Astrocyte of the cerebellum (primary cell): ENCODE measurements at regions not wholly inside any gene's neighbourhood (a gene's known extent, or its start where the extent isn't known, plus 50 kb on each side); places are given as distances from the start of the nearest gene placed in this dataset.

Experiments
- DNase-seq: peaks from one replicate; pipeline ENCODE4 v3.0.0-alpha.2; 2011; ENCODE audit warnings: low read depth
- H3K4me3 ChIP-seq: 2 replicates; pipeline ENCODE4 v1.5.1; 2011; ENCODE audit warnings: mild to moderate bottlenecking, low read depth, low read length, moderate library complexity
- in situ Hi-C: cut with HindIII; loops from 2 replicates; pipeline ENCODE4 v1.10.0; 2017; ENCODE audit warnings: low sequenced_read_pairs
- TF ChIP-seq, protein P1 (sequence below): IDR thresholded peaks from 2 replicates; pipeline ENCODE4 v1.5.1; 2012; ENCODE audit warnings: low read length, low read depth, moderate library complexity, mild to moderate bottlenecking; ENCODE audit errors: missing control alignments

DNA sequence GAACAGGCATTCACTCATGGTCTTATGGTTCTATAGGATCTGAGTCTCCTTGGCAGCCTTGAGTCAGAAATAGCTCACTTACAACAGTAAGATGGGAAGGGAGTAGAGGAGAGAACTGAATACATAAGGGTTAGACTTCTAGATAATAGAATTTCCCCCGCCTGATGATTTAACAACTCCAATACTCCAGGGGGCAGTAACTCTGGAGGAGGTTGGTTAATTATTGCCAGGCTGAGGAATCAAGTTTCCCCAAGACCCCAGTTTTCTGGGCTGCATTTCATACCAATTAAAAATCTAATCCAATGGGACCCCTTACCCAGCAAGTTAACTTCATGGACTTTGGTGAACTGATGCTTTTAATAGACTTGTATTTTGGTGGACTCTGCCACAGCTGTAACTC, 94.2 kb upstream of the MOCS1 start:
- TF ChIP-seq, protein P1, sequence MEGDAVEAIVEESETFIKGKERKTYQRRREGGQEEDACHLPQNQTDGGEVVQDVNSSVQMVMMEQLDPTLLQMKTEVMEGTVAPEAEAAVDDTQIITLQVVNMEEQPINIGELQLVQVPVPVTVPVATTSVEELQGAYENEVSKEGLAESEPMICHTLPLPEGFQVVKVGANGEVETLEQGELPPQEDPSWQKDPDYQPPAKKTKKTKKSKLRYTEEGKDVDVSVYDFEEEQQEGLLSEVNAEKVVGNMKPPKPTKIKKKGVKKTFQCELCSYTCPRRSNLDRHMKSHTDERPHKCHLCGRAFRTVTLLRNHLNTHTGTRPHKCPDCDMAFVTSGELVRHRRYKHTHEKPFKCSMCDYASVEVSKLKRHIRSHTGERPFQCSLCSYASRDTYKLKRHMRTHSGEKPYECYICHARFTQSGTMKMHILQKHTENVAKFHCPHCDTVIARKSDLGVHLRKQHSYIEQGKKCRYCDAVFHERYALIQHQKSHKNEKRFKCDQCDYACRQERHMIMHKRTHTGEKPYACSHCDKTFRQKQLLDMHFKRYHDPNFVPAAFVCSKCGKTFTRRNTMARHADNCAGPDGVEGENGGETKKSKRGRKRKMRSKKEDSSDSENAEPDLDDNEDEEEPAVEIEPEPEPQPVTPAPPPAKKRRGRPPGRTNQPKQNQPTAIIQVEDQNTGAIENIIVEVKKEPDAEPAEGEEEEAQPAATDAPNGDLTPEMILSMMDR = no peak
- no peak for DNase-seq
- no peak overlapping the region for H3K4me3 ChIP-seq
- in situ Hi-C loops = no loop called here

DNA sequence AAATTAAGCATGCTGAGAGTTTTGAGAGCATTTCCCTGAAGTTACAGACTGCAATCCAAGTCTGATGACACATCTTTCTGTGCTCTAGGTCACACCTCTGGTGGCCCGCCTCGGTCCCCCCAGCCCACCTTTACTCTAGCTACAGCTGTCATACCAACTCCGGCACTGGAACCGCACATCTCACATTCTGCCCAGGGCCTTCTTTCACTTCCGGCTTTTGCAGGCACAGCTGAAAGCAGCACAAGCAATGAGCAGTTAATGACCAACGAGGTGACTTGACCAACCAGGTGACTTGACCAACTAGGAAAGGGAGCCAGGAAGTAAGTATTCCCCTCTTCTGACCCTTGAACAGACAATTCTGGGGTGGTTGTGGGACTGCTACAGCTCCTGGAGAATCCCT, 88.6 kb upstream of the MOCS1 start:
- DNase-seq = no peak
- no peak overlapping the region for H3K4me3 ChIP-seq
- in situ Hi-C loops = no loop called here
- TF ChIP-seq, protein P1 = no peak

DNA sequence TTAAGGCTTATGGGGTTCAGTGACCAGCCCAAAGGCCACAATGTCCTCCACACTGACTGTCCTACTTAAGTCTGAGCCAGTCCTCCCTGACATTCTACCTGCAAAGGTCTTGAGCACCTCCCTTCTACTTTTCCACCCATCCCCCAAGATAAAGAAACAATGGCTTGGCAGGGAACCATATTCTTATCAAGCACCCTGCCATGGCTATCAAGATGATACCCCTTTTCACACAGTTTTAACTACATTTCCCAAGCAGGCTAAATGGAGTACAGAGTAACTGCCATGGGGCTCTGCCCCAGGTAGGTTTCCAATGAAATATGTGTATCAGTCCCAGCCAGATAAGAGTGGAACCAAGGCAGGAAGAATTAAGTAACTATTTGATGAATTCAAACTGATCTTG, 85.9 kb upstream of the MOCS1 start:
- no peak overlapping the region for H3K4me3 ChIP-seq
- in situ Hi-C loops = no loop called here
- TF ChIP-seq, protein P1 = no peak
- no peak for DNase-seq

DNA sequence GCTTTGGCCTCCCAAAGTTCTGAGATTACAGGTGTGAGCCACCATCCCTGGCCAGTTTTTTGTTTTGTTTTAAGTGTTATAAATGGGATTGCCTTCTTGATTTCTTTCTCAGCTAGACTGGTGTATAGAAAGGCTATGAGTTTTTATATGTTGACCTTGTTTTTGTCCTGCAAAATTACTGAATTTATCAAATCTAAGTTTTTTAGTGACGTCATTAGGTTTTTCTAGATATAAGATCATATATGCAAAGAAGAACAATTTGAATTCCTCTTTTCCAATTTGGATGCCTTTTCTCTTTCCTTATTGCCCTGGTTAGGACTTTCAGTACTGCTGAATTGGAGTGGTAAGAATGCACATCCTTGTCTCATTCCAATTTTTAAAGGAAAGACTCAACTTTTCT, 81.3 kb upstream of the MOCS1 start:
- DNase-seq = no peak
- in situ Hi-C loops = no loop called here
- TF ChIP-seq, protein P1 = no peak
- H3K4me3 ChIP-seq = no peak overlapping the region

DNA sequence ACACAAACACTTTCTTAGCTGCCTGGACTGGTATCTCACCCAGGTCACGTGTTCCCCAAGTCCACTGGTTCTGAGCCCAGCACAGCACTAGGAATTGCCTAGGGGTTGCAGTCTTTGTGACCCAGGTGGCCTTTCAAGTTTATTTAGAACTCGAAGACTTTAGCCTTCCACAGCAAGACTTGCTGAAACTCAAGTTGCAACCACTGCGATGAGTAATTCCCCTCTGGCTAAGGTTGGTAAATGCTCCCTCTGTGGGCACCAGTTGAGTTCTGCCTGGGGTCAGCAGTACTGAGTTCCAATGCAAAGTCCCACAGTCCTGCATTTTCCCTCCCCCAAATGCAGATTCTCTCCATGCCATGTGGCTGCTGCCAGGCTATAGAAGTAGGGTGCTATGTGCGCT, 77.6 kb upstream of the MOCS1 start:
- TF ChIP-seq, protein P1 = no peak
- in situ Hi-C loops = no loop called here
- DNase-seq = no peak
- no peak overlapping the region for H3K4me3 ChIP-seq

DNA sequence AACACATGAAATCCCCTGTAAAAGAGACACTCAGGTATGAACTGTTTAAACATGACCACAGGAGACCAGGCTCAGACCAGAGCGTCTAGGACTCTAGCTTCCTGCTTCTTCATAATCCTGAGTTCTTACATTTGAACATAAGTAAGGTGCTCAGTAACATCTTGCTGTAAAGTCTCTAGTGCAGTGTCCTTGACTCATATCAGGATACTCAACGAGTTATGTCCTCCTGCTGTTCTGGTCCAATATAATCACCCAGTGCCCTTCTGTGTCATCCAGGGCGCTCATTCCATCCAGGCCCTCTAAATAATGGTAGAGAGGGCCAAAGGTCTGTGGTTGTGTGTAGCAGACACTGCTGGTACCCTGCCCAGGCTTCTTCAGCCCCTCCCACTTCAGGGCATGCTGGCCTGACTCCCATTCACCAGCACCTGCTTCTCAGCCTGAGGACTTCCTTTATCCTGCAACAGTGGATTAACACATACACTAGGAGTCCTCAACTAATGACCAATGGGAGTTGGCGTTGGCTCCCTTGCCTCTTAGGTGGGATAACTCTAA, 66.8 kb upstream of the MOCS1 start:
- TF ChIP-seq, protein P1 = no peak
- in situ Hi-C loops = no loop called here
- no peak overlapping the region for H3K4me3 ChIP-seq
- DNase-seq = no peak
